MM.1S (cell line): ENCODE measurements at regions not wholly inside any gene's neighbourhood (a gene's known extent, or its start where the extent isn't known, plus 50 kb on each side); places are given as distances from the start of the nearest gene placed in this dataset.

ENCODE experiments used
- EZH2 ChIP-seq: fragments of 300-600 bp; sonication (generic); optimal IDR thresholded peaks from 2 replicates; pipeline ENCODE3; 2017; ENCODE audit warnings: low read depth, mild to moderate bottlenecking, antibody characterized with exemption, low read length, mixed read lengths
- EZH2phosphoT487 ChIP-seq: fragments of 300-600 bp; sonication (generic); IDR thresholded peaks from 2 replicates; pipeline ENCODE4 v1.6.1; 2018; ENCODE audit warnings: antibody characterized with exemption, low read length
- TF ChIP-seq, protein P1 (sequence below): fragments of 300-600 bp; sonication (generic); IDR thresholded peaks from 2 replicates; pipeline ENCODE4 v1.5.1; 2016; ENCODE audit warnings: antibody characterized with exemption, low read length, mixed read lengths

DNA sequence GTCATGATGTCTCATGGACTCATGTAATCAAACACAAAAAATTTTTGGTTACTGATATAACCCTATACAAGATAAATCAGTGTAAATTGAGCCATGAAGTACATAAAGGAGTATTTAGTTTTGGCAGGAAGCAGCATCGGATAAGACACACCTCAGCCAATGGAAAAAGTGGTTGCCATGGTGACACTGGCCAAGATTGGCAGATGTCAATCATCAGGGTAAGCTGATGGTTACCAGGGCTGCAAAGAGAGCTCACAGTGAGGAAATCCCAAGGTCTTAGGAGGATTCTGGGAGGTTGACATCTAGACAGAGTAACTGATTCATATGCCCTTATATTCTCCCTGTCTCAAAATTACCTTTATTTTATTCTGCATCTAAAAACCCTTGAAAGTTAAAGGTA, 203.8 kb upstream of the PCSK2 start:
- TF ChIP-seq, protein P1, sequence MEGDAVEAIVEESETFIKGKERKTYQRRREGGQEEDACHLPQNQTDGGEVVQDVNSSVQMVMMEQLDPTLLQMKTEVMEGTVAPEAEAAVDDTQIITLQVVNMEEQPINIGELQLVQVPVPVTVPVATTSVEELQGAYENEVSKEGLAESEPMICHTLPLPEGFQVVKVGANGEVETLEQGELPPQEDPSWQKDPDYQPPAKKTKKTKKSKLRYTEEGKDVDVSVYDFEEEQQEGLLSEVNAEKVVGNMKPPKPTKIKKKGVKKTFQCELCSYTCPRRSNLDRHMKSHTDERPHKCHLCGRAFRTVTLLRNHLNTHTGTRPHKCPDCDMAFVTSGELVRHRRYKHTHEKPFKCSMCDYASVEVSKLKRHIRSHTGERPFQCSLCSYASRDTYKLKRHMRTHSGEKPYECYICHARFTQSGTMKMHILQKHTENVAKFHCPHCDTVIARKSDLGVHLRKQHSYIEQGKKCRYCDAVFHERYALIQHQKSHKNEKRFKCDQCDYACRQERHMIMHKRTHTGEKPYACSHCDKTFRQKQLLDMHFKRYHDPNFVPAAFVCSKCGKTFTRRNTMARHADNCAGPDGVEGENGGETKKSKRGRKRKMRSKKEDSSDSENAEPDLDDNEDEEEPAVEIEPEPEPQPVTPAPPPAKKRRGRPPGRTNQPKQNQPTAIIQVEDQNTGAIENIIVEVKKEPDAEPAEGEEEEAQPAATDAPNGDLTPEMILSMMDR, result no peak
- TF ChIP-seq EZH2 (no peak), EZH2phosphoT487 (no peak)
